IMR-90 (cell line): ENCODE measurements at regions not wholly inside any gene's neighbourhood (a gene's known extent, or its start where the extent isn't known, plus 50 kb on each side); places are given as distances from the start of the nearest gene placed in this dataset.

ENCODE experiments used
- ATAC-seq: fragments of 200-7000 bp; cut with Tn5 transposase; 2 replicates; pipeline ENCODE4 v1.9.1; 2020; ENCODE audit warnings: low read depth, mild to moderate bottlenecking, moderate library complexity
- BruUV-seq: library from RNA; stranded (reverse); fragments of 400-500 nt; replicated peaks from 2 replicates; lab custom pipeline; 2021; lab: Mats Ljungman, UMichigan
- CTCF ChIA-PET: fragments of 300-600 bp; formaldehyde crosslinking; extraction: SDS; loops from one replicate; lab custom pipeline; 2021; ENCODE audit warnings: antibody characterized with exemption; lab: Yijun Ruan, JAX
- POLR2A ChIA-PET: fragments of 300-600 bp; sonication (Branson Sonifier 250); formaldehyde crosslinking; loops from one replicate; lab custom pipeline; 2022; ENCODE audit warnings: antibody characterized with exemption; ENCODE audit not compliant: unreplicated experiment; lab: Charles Lee
- DNase-seq: peaks from one replicate; pipeline ENCODE4 v3.0.0; 2013
- H2AFZ ChIP-seq: replicated peaks from 2 replicates; pipeline ENCODE3; 2013; ENCODE audit warnings: low read length, mild to moderate bottlenecking; ENCODE audit not compliant: poor library complexity
- H2AK5ac ChIP-seq: 2 replicates; pipeline ENCODE4 v1.6.1; 2013; ENCODE audit warnings: low read depth, low read length, inconsistent platforms
- H2AK9ac ChIP-seq: replicated peaks from 2 replicates; pipeline ENCODE3; 2013; ENCODE audit warnings: mild to moderate bottlenecking, low read depth, low read length, moderate library complexity; ENCODE audit not compliant: poor library complexity
- H2BK120ac ChIP-seq: 2 replicates; pipeline ENCODE4 v1.6.1; 2013; ENCODE audit warnings: low read depth, low read length, inconsistent platforms
- H2BK15ac ChIP-seq: 3 replicates; pipeline ENCODE4 v1.6.1; 2013; ENCODE audit warnings: low read depth, low read length, inconsistent platforms
- H2BK20ac ChIP-seq: 2 replicates; pipeline ENCODE4 v1.6.1; 2013; ENCODE audit warnings: low read depth, mild to moderate bottlenecking, inconsistent platforms, low read length, moderate library complexity
- H2BK5ac ChIP-seq: 2 replicates; pipeline ENCODE4 v1.6.1; 2013; ENCODE audit warnings: mild to moderate bottlenecking, low read depth, low read length, inconsistent platforms; ENCODE audit not compliant: poor library complexity, severe bottlenecking
- H3K14ac ChIP-seq: replicated peaks from 2 replicates; pipeline ENCODE4 v1.6.1; 2013; ENCODE audit warnings: low read depth, low read length, inconsistent platforms
- H3K18ac ChIP-seq: 2 replicates; pipeline ENCODE4 v1.6.1; 2013; ENCODE audit warnings: low read depth, low read length, control low read depth
- H3K23ac ChIP-seq: 2 replicates; pipeline ENCODE4 v1.6.1; 2013; ENCODE audit warnings: low read depth, low read length, inconsistent platforms
- H3K27ac ChIP-seq: 2 replicates; pipeline ENCODE4 v1.5.1; 2013; ENCODE audit warnings: mild to moderate bottlenecking, control low read depth, low read length; ENCODE audit not compliant: insufficient read depth
- H3K27me3 ChIP-seq: 2 replicates; pipeline ENCODE4 v1.6.1; 2013; ENCODE audit warnings: low read length; ENCODE audit not compliant: control insufficient read depth, insufficient read depth
- H3K36me3 ChIP-seq: 2 replicates; pipeline ENCODE4 v1.6.1; 2013; ENCODE audit warnings: low read length, mixed read lengths; ENCODE audit not compliant: control insufficient read depth, insufficient read depth
- H3K4ac ChIP-seq: 2 replicates; pipeline ENCODE4 v1.6.1; 2013; ENCODE audit warnings: low read depth, low read length, inconsistent platforms
- H3K4me1 ChIP-seq: 2 replicates; pipeline ENCODE4 v1.6.1; 2013; ENCODE audit warnings: low read length, mixed read lengths; ENCODE audit not compliant: control insufficient read depth, insufficient read depth
- H3K4me2 ChIP-seq: 2 replicates; pipeline ENCODE4 v1.6.1; 2013; ENCODE audit warnings: low read depth, mild to moderate bottlenecking, control low read depth, low read length, moderate library complexity
- H3K4me3 ChIP-seq: 2 replicates; pipeline ENCODE4 v1.5.1; 2013; ENCODE audit warnings: low read depth, mild to moderate bottlenecking, control low read depth, low read length, moderate library complexity; ENCODE audit not compliant: insufficient read depth
- H3K56ac ChIP-seq: 2 replicates; pipeline ENCODE4 v1.6.1; 2013; ENCODE audit warnings: low read length, inconsistent platforms; ENCODE audit not compliant: insufficient read depth; ENCODE audit errors: extremely low read depth
- H3K79me1 ChIP-seq, 2 experiments: 2 replicates each; pipeline ENCODE4 v1.6.1; 2013; ENCODE audit warnings: low read length in 2 of 2, inconsistent platforms in 1 of 2, low read depth in 1 of 2
- H3K9ac ChIP-seq: 2 replicates; pipeline ENCODE4 v1.6.1; 2013; ENCODE audit warnings: low read depth, low read length, control low read depth
- H3K9me1 ChIP-seq: 2 replicates; pipeline ENCODE4 v1.6.1; 2013; ENCODE audit warnings: low read length, inconsistent platforms; ENCODE audit not compliant: insufficient read depth
- H3K9me3 ChIP-seq: 2 replicates; pipeline ENCODE4 v1.6.1; 2013; ENCODE audit warnings: low read length; ENCODE audit not compliant: control insufficient read depth, insufficient read depth
- H4K20me1 ChIP-seq: 2 replicates; pipeline ENCODE4 v1.6.1; 2013; ENCODE audit warnings: low read length, inconsistent platforms; ENCODE audit not compliant: insufficient read depth
- H4K5ac ChIP-seq: 2 replicates; pipeline ENCODE4 v1.6.1; 2013; ENCODE audit warnings: mild to moderate bottlenecking, low read depth, low read length, control low read depth
- H4K8ac ChIP-seq, 2 experiments: 2 replicates each; pipeline ENCODE4 v1.6.1; 2013; ENCODE audit warnings: low read depth in 2 of 2, low read length in 2 of 2, control low read depth in 1 of 2, inconsistent platforms in 1 of 2
- H4K91ac ChIP-seq: 2 replicates; pipeline ENCODE4 v1.6.1; 2013; ENCODE audit warnings: low read depth, low read length, inconsistent platforms; ENCODE audit not compliant: insufficient read depth
- CEBPB ChIP-seq: IDR thresholded peaks from 2 replicates; pipeline ENCODE4 v1.6.1; 2012; ENCODE audit warnings: low read depth, low read length, improper control_type of control experiment
- NFE2L2 ChIP-seq: fragments of 150-350 bp; IDR thresholded peaks from 2 replicates; pipeline ENCODE4 v1.6.1; 2016; ENCODE audit warnings: low read depth, mild to moderate bottlenecking, low read length
- USF2 ChIP-seq: fragments of 150-350 bp; IDR thresholded peaks from 2 replicates; pipeline ENCODE4 v1.6.1; 2017; ENCODE audit warnings: mild to moderate bottlenecking, antibody characterized with exemption, low read length, low read depth
- WGBS, 2 experiments: methylation state at CpG; one replicate each; pipeline versions ENCODE4 v1.1.5 to v1.1.7; 2013; ENCODE audit warnings: missing lambda C conversion rate in 2 of 2; ENCODE audit not compliant: insufficient read length in 1 of 2; ENCODE audit errors: extremely low coverage in 2 of 2; 5-methylcytosine and 5-hydroxymethylcytosine counted together
- dilution Hi-C: fragments of 300-500 bp; cut with HindIII; formaldehyde crosslinking; loops from one replicate; pipeline ENCODE4 v1.14.3; 2018; ENCODE audit warnings: low sequenced_read_pairs; ENCODE audit not compliant: unreplicated experiment
- in situ Hi-C: fragments of 300-500 bp; cut with MboI; formaldehyde crosslinking; loops from 3 replicates; pipeline ENCODE4 v1.14.3; 2019; ENCODE audit warnings: low sequenced_read_pairs, inconsistent platforms, mixed read lengths
- intact Hi-C: fragments of 100-400 bp; cut with micrococcal nuclease; formaldehyde crosslinking; loops from 2 replicates; pipeline ENCODE4 v1.10.0; 2022

- no TSS peak for BruUV-seq
- WGBS, 2 experiments: no CpG with 5 or more reads among the region's 2 CpGs
- no peak overlapping the region for H2AFZ ChIP-seq
Observed at GRCh38 chr1:101310506-101310905, 73.7 kb downstream of the S1PR1 start.

More at GRCh38 chr1:101310506-101310905, 73.7 kb downstream of the S1PR1 start:
- no peak for ATAC-seq
- Histone ChIP-seq H3K79me1 (no peaks in the 10 kb centered on the region), H4K8ac (no peak overlapping the region), H2AK9ac (no peak overlapping the region), H3K27ac (no peak overlapping the region), H3K27me3 (peaks cover 56% of the 10 kb centered on the region), H3K4me1 (no peaks in the 10 kb centered on the region), H3K4ac (no peak overlapping the region), H4K5ac (no peak overlapping the region), H3K14ac (no peak overlapping the region), H3K4me2 (no peak overlapping the region), H2BK5ac (no peak overlapping the region), H3K9ac (no peak overlapping the region), H2BK15ac (no peak overlapping the region), H4K91ac (no peak overlapping the region), H2AK5ac (no peak overlapping the region), H3K9me1 (no peaks in the 10 kb centered on the region), H3K56ac (no peak overlapping the region), H2BK120ac (no peak overlapping the region), H2BK20ac (no peak overlapping the region), H3K4me3 (no peak overlapping the region), H4K20me1 (no peaks in the 10 kb centered on the region), H3K23ac (no peak overlapping the region), H3K36me3 (no peaks in the 10 kb centered on the region), H3K18ac (no peak overlapping the region), H3K9me3 (no peaks in the 10 kb centered on the region)
- in situ Hi-C loops: loop anchor here (5.0 kb wide), 1 partner anchor 37 kb away; no protein-coding TSS in a partner anchor
- ChIA-PET CTCF (interaction anchor here (0.8 to 2.7 kb wide), 3 partner anchors 45 to 129 kb away, joined by 3 to 28 read pairs (median 22); no protein-coding TSS in a partner anchor), POLR2A (no interaction called here)
- no peak for TF ChIP-seq USF2
- no peak for TF ChIP-seq NFE2L2
- no peak for TF ChIP-seq CEBPB
- dilution Hi-C loops: no loop called here
- intact Hi-C loops: no loop called here
- DNase-seq: no peak
